HEK293 (cell line): ENCODE measurements at regions not wholly inside any gene's neighbourhood (a gene's known extent, or its start where the extent isn't known, plus 50 kb on each side); places are given as distances from the start of the nearest gene placed in this dataset.

Experiments
- CTCF ChIA-PET: fragments of 350-600 bp; formaldehyde crosslinking; extraction: SDS; loops from one replicate; lab custom pipeline; 2021; ENCODE audit warnings: antibody characterized with exemption; lab: Yijun Ruan, JAX
- POLR2A ChIA-PET: fragments of 300-600 bp; formaldehyde crosslinking; extraction: SDS; loops from one replicate; lab custom pipeline; 2020; ENCODE audit warnings: antibody characterized with exemption, inconsistent platforms; lab: Yijun Ruan, JAX
- H3K27ac ChIP-seq: fragments of 200-500 bp; sonication (Bioruptor generic); 2 replicates; pipeline ENCODE4 v1.5.1; 2014; ENCODE audit warnings: low read depth, low read length, control low read depth, inconsistent platforms; ENCODE audit errors: extremely low read depth
- H3K36me3 ChIP-seq, 2 experiments: fragments of 200-500 bp in 1 of 2; sonication (Bioruptor generic) in 1 of 2; 1 replicate in 1 of 2; 2 replicates in 1 of 2; pipeline ENCODE4 v1.5.1; 2014 to 2017; ENCODE audit warnings: inconsistent platforms in 2 of 2, low read length in 2 of 2; ENCODE audit not compliant: control insufficient read depth in 2 of 2, insufficient read depth in 1 of 2
- H3K4me1 ChIP-seq: fragments of 200-500 bp; sonication (Bioruptor generic); 2 replicates; pipeline ENCODE4 v1.5.1; 2014; ENCODE audit warnings: mild to moderate bottlenecking, low read length, inconsistent platforms; ENCODE audit not compliant: control insufficient read depth, insufficient read depth
- H3K4me3 ChIP-seq: 2 replicates; pipeline ENCODE4 v1.5.1; 2011; ENCODE audit warnings: low read depth, mild to moderate bottlenecking, control low read depth, low read length, moderate library complexity
- H3K9me3 ChIP-seq: fragments of 200-500 bp; sonication (Bioruptor generic); 2 replicates; pipeline ENCODE4 v1.5.1; 2014; ENCODE audit warnings: low read depth, low read length, inconsistent platforms; ENCODE audit not compliant: control insufficient read depth, insufficient read depth
- HOXD13 ChIP-seq: sonication (generic); formaldehyde crosslinking; IDR thresholded peaks from 2 replicates; pipeline ENCODE4 v1.8.0; 2022; ENCODE audit warnings: missing genetic modification reagents, borderline replicate concordance
- MEIS1 ChIP-seq: sonication (generic); formaldehyde crosslinking; IDR thresholded peaks from 2 replicates; pipeline ENCODE4 v1.8.1; 2022; ENCODE audit warnings: missing genetic modification reagents, mild to moderate bottlenecking, borderline replicate concordance
- ZBTB21 ChIP-seq: fragments of 450-650 bp; formaldehyde crosslinking; IDR thresholded peaks from 2 replicates; pipeline ENCODE4 v1.5.1; 2017; ENCODE audit warnings: missing biosample characterization, missing genetic modification characterization
- ZBTB8A ChIP-seq: fragments of 450-650 bp; formaldehyde crosslinking; IDR thresholded peaks from 2 replicates; pipeline ENCODE4 v1.5.1; 2016; ENCODE audit warnings: missing biosample characterization, missing genetic modification characterization
- ZFHX2 ChIP-seq: fragments of 450-650 bp; formaldehyde crosslinking; conservative IDR thresholded peaks from 2 replicates; pipeline ENCODE4 v1.5.1; 2016; ENCODE audit warnings: missing biosample characterization, missing genetic modification characterization
- ZNF121 ChIP-seq: fragments of 450-650 bp; formaldehyde crosslinking; IDR thresholded peaks from 2 replicates; pipeline ENCODE4 v1.5.1; 2016; ENCODE audit warnings: missing biosample characterization, missing genetic modification characterization
- ZNF155 ChIP-seq: fragments of 450-650 bp; formaldehyde crosslinking; IDR thresholded peaks from 2 replicates; pipeline ENCODE4 v1.5.1; 2016; ENCODE audit warnings: missing biosample characterization, missing genetic modification characterization
- ZNF169 ChIP-seq: fragments of 450-650 bp; formaldehyde crosslinking; IDR thresholded peaks from 2 replicates; pipeline ENCODE4 v1.5.1; 2016; ENCODE audit warnings: missing biosample characterization, missing genetic modification characterization
- ZNF266 ChIP-seq: fragments of 450-650 bp; formaldehyde crosslinking; IDR thresholded peaks from 2 replicates; pipeline ENCODE4 v1.5.1; 2016; ENCODE audit warnings: missing biosample characterization, missing genetic modification characterization, low read depth
- ZNF324 ChIP-seq: fragments of 450-650 bp; formaldehyde crosslinking; IDR thresholded peaks from 2 replicates; pipeline ENCODE4 v1.5.1; 2016; ENCODE audit warnings: missing biosample characterization, missing genetic modification characterization
- ZNF366 ChIP-seq: fragments of 450-650 bp; formaldehyde crosslinking; conservative IDR thresholded peaks from 2 replicates; pipeline ENCODE4 v1.5.1; 2016; ENCODE audit warnings: missing biosample characterization, missing genetic modification characterization
- ZNF514 ChIP-seq: fragments of 450-650 bp; formaldehyde crosslinking; IDR thresholded peaks from 2 replicates; pipeline ENCODE4 v1.5.1; 2016; ENCODE audit warnings: missing biosample characterization, missing genetic modification characterization
- ZNF561 ChIP-seq: fragments of 450-650 bp; IDR thresholded peaks from 2 replicates; pipeline ENCODE4 v1.5.1; 2018; ENCODE audit warnings: missing biosample characterization, missing genetic modification characterization, borderline replicate concordance
- ZNF610 ChIP-seq: fragments of 450-650 bp; formaldehyde crosslinking; IDR thresholded peaks from 2 replicates; pipeline ENCODE4 v1.5.1; 2016; ENCODE audit warnings: missing biosample characterization, missing genetic modification characterization, borderline replicate concordance
- ZNF629 ChIP-seq: fragments of 450-650 bp; formaldehyde crosslinking; IDR thresholded peaks from 2 replicates; pipeline ENCODE4 v1.5.1; 2017; ENCODE audit warnings: missing biosample characterization, missing genetic modification characterization
- ZNF707 ChIP-seq: fragments of 450-650 bp; formaldehyde crosslinking; IDR thresholded peaks from 2 replicates; pipeline ENCODE4 v1.5.1; 2016; ENCODE audit warnings: missing biosample characterization, missing genetic modification characterization
- ZNF777 ChIP-seq: fragments of 450-650 bp; formaldehyde crosslinking; IDR thresholded peaks from 2 replicates; pipeline ENCODE4 v1.5.1; 2017; ENCODE audit warnings: missing biosample characterization, missing genetic modification characterization, borderline replicate concordance
- ZNF785 ChIP-seq: fragments of 450-650 bp; formaldehyde crosslinking; IDR thresholded peaks from 2 replicates; pipeline ENCODE4 v1.5.1; 2016; ENCODE audit warnings: missing biosample characterization, missing genetic modification characterization
- TF ChIP-seq, protein P1 (sequence below): fragments of 450-650 bp; formaldehyde crosslinking; IDR thresholded peaks from 2 replicates; pipeline ENCODE4 v1.5.1; 2016; ENCODE audit warnings: missing biosample characterization, missing genetic modification characterization
- TF ChIP-seq, protein P2 (sequence below): fragments of 450-650 bp; formaldehyde crosslinking; IDR thresholded peaks from 2 replicates; pipeline ENCODE4 v1.5.1; 2016; ENCODE audit warnings: missing biosample characterization, missing genetic modification characterization
- TF ChIP-seq, protein P3 (sequence below): fragments of 450-650 bp; formaldehyde crosslinking; IDR thresholded peaks from 2 replicates; pipeline ENCODE4 v1.5.1; 2016; ENCODE audit warnings: missing biosample characterization, missing genetic modification characterization
- TF ChIP-seq, protein P4 (sequence below): fragments of 450-650 bp; formaldehyde crosslinking; IDR thresholded peaks from 2 replicates; pipeline ENCODE4 v1.5.1; 2017; ENCODE audit warnings: missing biosample characterization, missing genetic modification characterization
- TF ChIP-seq, protein P5 (sequence below): fragments of 450-650 bp; IDR thresholded peaks from 2 replicates; pipeline ENCODE4 v1.5.1; 2018; ENCODE audit warnings: missing biosample characterization, missing genetic modification characterization
- TF ChIP-seq, protein P6 (sequence below): fragments of 450-650 bp; formaldehyde crosslinking; IDR thresholded peaks from 2 replicates; pipeline ENCODE4 v1.5.0; 2017; ENCODE audit warnings: missing biosample characterization, missing genetic modification characterization, borderline replicate concordance

DNA sequence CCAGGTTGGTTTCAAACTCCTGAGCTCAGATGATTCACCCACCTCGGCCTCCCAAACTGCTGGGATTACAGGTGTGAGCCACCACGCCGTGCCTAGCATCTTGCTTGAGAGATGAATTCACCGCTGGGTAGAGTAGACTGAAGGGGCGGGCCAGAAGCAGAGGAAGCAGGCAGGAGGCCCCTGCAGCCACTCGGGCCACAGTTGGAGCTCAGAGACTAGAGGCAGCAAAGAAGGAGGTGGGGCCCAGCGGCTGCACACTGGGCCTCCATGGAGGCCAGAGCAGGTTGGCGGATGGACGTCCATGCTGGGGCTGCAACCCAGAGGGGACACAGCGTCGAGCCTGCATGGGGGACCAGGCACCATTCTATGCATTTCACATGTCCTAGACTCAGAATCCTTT is 88.4 kb upstream of the FGF3 start:
- CTCF ChIA-PET = interaction anchor here (0.7 to 2.3 kb wide), 5 partner anchors 11 to 303 kb away, joined by 3 to 12 read pairs (median 3); no protein-coding TSS in a partner anchor

DNA sequence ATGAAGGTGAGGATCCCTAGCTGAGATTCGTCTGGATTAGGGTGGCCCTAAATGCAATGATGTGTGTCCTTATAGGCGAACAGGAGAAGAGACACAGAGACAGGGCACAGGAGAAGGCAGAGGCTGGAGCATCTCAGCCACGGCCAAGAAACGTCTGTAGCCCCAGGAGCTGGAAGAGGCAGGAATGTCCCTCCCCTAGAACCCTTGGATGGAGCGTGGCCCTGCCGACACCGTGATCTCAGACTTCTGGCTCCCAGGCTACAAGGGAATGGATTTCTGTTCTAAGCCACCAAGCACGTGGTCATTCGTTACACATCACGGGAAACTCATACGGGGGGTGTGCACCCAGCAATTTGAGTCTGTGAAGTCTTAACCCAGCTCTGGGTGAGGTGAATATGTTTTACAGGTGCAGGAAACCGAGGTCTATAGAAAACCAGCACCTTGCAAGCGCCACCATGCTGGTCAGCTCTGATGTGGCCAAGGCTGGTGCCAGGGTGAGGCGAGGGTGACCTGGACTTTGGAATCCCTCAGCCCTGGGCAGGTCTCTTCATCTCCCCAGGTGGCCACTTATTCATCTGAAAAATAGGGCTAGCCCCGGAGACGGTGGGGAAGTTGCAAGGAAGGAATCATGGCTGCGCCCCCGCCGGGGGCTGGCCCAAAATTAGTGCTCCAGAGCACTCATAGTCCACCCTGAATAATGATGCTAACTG is 89.5 kb upstream of the FGF3 start:
- CTCF ChIA-PET = interaction anchor here (0.6 to 3.0 kb wide), 12 partner anchors 10 to 290 kb away, joined by 3 to 19 read pairs (median 4); no protein-coding TSS in a partner anchor
- H3K27ac ChIP-seq = no peak overlapping the region
- H3K9me3 ChIP-seq = no peaks in the 10 kb centered on the region
- POLR2A ChIA-PET = no interaction called here
- no peaks in the 10 kb centered on the region for H3K36me3 ChIP-seq
- no peak overlapping the region for H3K4me3 ChIP-seq
- no peaks in the 10 kb centered on the region for H3K4me1 ChIP-seq
- TF ChIP-seq ZNF610 (no peak), ZNF707 (tag by site-specific recombination) (no peak), ZNF324 (tag by site-specific recombination) (no peak), ZNF266 (tag by site-specific recombination) (no peak), ZNF155 (tag by site-specific recombination) (no peak), ZNF121 (no peak), HOXD13 (CRISPR knock-in tag) (no peak)
- TF ChIP-seq, protein P1, sequence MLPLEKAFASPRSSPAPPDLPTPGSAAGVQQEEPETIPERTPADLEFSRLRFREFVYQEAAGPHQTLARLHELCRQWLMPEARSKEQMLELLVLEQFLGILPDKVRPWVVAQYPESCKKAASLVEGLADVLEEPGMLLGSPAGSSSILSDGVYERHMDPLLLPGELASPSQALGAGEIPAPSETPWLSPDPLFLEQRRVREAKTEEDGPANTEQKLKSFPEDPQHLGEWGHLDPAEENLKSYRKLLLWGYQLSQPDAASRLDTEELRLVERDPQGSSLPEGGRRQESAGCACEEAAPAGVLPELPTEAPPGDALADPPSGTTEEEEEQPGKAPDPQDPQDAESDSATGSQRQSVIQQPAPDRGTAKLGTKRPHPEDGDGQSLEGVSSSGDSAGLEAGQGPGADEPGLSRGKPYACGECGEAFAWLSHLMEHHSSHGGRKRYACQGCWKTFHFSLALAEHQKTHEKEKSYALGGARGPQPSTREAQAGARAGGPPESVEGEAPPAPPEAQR (tag by site-specific recombination) = no peak
- TF ChIP-seq, protein P2, sequence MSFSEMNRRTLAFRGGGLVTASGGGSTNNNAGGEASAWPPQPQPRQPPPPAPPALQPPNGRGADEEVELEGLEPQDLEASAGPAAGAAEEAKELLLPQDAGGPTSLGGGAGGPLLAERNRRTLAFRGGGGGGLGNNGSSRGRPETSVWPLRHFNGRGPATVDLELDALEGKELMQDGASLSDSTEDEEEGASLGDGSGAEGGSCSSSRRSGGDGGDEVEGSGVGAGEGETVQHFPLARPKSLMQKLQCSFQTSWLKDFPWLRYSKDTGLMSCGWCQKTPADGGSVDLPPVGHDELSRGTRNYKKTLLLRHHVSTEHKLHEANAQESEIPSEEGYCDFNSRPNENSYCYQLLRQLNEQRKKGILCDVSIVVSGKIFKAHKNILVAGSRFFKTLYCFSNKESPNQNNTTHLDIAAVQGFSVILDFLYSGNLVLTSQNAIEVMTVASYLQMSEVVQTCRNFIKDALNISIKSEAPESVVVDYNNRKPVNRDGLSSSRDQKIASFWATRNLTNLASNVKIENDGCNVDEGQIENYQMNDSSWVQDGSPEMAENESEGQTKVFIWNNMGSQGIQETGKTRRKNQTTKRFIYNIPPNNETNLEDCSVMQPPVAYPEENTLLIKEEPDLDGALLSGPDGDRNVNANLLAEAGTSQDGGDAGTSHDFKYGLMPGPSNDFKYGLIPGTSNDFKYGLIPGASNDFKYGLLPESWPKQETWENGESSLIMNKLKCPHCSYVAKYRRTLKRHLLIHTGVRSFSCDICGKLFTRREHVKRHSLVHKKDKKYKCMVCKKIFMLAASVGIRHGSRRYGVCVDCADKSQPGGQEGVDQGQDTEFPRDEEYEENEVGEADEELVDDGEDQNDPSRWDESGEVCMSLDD = no peak

More for the DNA sequence above, 88.4 kb upstream of the FGF3 start:
- TF ChIP-seq ZNF707 (tag by site-specific recombination) = no peak
- TF ChIP-seq ZNF561 (tag by site-specific recombination) = no peak
- no peak for TF ChIP-seq ZBTB21 (tag by site-specific recombination)
- no peak for TF ChIP-seq ZNF366 (tag by site-specific recombination)
- TF ChIP-seq ZBTB8A (tag by site-specific recombination) = no peak
- TF ChIP-seq ZNF785 (tag by site-specific recombination) = no peak
- no peak for TF ChIP-seq ZNF514
- TF ChIP-seq ZFHX2 = no peak
- TF ChIP-seq MEIS1 = no peak
- TF ChIP-seq, protein P3, sequence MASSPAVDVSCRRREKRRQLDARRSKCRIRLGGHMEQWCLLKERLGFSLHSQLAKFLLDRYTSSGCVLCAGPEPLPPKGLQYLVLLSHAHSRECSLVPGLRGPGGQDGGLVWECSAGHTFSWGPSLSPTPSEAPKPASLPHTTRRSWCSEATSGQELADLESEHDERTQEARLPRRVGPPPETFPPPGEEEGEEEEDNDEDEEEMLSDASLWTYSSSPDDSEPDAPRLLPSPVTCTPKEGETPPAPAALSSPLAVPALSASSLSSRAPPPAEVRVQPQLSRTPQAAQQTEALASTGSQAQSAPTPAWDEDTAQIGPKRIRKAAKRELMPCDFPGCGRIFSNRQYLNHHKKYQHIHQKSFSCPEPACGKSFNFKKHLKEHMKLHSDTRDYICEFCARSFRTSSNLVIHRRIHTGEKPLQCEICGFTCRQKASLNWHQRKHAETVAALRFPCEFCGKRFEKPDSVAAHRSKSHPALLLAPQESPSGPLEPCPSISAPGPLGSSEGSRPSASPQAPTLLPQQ (tag by site-specific recombination) = no peak
- TF ChIP-seq ZNF169 = no peak
- TF ChIP-seq ZNF777 (tag by site-specific recombination) = no peak
- TF ChIP-seq, protein P4, sequence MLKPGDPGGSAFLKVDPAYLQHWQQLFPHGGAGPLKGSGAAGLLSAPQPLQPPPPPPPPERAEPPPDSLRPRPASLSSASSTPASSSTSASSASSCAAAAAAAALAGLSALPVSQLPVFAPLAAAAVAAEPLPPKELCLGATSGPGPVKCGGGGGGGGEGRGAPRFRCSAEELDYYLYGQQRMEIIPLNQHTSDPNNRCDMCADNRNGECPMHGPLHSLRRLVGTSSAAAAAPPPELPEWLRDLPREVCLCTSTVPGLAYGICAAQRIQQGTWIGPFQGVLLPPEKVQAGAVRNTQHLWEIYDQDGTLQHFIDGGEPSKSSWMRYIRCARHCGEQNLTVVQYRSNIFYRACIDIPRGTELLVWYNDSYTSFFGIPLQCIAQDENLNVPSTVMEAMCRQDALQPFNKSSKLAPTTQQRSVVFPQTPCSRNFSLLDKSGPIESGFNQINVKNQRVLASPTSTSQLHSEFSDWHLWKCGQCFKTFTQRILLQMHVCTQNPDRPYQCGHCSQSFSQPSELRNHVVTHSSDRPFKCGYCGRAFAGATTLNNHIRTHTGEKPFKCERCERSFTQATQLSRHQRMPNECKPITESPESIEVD (tag by site-specific recombination) = no peak
- TF ChIP-seq, protein P5, sequence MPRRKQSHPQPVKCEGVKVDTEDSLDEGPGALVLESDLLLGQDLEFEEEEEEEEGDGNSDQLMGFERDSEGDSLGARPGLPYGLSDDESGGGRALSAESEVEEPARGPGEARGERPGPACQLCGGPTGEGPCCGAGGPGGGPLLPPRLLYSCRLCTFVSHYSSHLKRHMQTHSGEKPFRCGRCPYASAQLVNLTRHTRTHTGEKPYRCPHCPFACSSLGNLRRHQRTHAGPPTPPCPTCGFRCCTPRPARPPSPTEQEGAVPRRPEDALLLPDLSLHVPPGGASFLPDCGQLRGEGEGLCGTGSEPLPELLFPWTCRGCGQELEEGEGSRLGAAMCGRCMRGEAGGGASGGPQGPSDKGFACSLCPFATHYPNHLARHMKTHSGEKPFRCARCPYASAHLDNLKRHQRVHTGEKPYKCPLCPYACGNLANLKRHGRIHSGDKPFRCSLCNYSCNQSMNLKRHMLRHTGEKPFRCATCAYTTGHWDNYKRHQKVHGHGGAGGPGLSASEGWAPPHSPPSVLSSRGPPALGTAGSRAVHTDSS (tag by site-specific recombination) = no peak
- no peak for TF ChIP-seq ZNF629 (tag by site-specific recombination)
- TF ChIP-seq, protein P6, sequence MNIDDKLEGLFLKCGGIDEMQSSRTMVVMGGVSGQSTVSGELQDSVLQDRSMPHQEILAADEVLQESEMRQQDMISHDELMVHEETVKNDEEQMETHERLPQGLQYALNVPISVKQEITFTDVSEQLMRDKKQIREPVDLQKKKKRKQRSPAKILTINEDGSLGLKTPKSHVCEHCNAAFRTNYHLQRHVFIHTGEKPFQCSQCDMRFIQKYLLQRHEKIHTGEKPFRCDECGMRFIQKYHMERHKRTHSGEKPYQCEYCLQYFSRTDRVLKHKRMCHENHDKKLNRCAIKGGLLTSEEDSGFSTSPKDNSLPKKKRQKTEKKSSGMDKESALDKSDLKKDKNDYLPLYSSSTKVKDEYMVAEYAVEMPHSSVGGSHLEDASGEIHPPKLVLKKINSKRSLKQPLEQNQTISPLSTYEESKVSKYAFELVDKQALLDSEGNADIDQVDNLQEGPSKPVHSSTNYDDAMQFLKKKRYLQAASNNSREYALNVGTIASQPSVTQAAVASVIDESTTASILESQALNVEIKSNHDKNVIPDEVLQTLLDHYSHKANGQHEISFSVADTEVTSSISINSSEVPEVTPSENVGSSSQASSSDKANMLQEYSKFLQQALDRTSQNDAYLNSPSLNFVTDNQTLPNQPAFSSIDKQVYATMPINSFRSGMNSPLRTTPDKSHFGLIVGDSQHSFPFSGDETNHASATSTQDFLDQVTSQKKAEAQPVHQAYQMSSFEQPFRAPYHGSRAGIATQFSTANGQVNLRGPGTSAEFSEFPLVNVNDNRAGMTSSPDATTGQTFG (tag by site-specific recombination) = no peak
- Histone ChIP-seq H3K9me3 (no peaks in the 10 kb centered on the region), H3K36me3 (no peaks in the 10 kb centered on the region), H3K4me3 (no peak overlapping the region), H3K27ac (no peak overlapping the region), H3K4me1 (no peaks in the 10 kb centered on the region)
- POLR2A ChIA-PET = no interaction called here
